Dermis microvascular lymphatic vessel endothelial cell (primary cell): ENCODE measurements at regions not wholly inside any gene's neighbourhood (a gene's known extent, or its start where the extent isn't known, plus 50 kb on each side); places are given as distances from the start of the nearest gene placed in this dataset.
"Not testable (repeated sequence)": the region's sequence is repeated elsewhere in the genome, so short reads cannot be mapped to it uniquely, and the experiment has no call there.

Source experiments
- DNase-seq, 2 donors: peaks; one replicate each; pipeline versions ENCODE4 v3.0.0 to v3.0.0-alpha.2; 2010; ENCODE audit warnings: low read depth in 2 of 2

- peak in 1 of 2 donors; percentile 46 for DNase-seq
Measured at GRCh38 chr22:19641254-19641982, 72.9 kb upstream of the SEPTIN5 start.

DNA sequence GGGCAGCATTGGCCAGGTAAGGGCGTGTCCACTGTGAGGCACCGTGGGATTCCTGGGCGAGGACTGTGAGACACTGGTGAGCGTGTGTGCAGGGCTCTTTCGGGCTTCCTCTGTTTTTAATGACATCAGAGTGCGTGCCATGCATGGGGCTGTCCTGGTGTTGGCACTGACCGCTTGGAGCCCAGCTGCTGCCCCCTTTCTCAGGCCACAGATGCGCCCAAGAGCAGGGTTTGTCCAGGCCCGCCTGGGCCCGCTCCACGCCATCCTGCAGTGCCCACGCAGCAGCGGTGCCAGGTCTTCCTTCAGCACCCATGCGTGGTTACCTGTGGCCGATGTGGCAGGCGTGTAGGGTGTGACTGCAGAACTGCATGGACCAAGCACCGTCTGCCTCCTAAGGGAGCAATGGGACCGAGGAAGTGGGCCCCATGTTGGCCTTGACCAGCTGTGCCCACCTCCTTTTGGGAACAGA lies 72.3 kb upstream of the SEPTIN5 start:
- no peak for DNase-seq

GRCh38 chr22:19643448-19644313 lies 70.6 kb upstream of the SEPTIN5 start:
- DNase-seq, result peak in 1 of 2 donors; percentile 50

DNA sequence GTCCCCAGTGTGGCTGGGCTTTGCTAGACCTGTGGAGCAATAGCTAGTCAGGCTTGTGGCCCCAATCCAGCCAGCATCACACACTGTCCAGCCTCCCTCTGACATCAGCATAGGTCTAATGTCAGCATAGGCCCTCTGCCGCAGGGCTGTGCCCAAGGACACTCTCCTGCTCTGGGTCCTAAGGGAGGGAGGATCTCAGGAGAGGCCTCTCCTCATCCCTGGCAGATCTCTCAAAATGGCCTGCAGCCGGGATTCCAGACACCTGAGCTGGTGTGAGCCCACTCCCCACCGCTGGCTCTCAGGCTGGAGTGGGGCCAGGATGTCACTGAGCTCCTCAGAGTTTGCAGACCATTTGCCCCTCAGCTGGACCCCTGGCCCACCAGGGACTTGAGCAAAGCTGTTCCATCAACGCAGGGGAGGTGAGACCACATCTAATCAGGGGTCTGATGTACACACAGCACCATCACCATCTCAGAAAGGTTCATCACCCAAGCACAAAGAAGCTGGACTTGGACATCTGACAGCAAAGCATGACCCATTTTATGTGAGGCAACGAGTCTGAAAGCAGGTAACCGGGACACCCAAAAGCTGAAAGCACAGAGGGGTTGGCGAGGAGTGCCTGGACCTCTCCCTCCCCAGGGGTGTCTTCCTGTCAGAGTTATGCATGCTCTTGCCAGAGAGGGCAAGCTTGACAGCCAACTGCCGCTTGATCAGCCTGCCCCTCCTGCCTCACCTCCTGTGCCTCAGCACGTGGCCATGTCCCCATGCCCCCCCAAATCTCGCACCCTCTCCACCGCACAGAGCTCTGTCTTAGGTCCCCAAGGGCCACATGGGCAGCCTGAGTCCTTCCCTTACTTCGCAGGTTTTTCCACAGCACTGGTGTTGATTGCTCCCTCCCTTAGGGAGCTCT lies 69.7 kb upstream of the SEPTIN5 start:
- no peak for DNase-seq

GRCh38 chr22:19645391-19645790 lies 68.9 kb upstream of the SEPTIN5 start:
- DNase-seq, result no peak

GRCh38 chr22:19645905-19646304 lies 68.4 kb upstream of the SEPTIN5 start:
- DNase-seq, result no peak

DNA sequence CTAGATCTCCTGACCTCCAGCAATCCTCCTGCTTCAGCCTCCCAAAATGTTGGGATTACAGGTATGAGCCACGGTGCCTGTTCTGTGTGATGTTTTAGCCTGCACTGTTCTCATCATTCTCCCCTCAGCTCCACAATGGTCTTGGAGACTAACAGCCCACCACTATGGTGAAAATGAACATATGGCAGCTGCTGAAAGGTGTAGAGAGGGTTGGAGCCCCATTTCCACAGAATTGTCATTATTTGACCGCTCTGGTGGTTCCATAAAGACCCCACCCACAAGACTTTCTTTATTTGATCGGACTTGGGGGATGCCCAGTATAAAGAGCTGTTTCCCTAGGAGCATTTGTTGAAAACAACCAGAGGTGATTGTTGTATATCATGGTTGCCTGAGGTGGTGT lies 67.9 kb upstream of the SEPTIN5 start:
- DNase-seq, result no peak

DNA sequence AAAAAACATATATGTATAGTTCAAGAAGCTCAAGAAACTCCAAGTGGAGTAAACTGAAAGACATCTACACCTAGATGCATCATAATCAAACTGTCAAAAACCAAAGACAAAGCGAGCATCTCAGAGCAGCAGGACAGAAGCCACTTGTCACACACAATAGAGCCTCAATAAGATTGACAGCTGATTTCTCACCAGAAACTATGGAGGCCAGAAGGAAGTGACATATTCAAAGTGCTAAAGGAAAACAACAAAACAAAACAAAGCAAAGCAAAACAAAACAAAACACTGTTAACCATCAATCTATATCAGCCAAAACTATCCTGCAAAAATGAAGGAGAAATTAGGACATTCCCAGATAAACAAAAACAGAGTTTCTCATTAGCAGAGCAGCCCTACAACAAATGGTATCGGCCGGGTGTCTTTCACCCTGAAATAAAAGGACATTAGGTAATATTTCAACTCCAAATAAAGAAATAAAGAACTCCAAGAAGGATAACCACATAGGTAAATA lies 65.8 kb upstream of the SEPTIN5 start:
- no peak for DNase-seq

- no peak for DNase-seq
Measured at GRCh38 chr22:19652316-19652715, 62.0 kb upstream of the SEPTIN5 start.

DNA sequence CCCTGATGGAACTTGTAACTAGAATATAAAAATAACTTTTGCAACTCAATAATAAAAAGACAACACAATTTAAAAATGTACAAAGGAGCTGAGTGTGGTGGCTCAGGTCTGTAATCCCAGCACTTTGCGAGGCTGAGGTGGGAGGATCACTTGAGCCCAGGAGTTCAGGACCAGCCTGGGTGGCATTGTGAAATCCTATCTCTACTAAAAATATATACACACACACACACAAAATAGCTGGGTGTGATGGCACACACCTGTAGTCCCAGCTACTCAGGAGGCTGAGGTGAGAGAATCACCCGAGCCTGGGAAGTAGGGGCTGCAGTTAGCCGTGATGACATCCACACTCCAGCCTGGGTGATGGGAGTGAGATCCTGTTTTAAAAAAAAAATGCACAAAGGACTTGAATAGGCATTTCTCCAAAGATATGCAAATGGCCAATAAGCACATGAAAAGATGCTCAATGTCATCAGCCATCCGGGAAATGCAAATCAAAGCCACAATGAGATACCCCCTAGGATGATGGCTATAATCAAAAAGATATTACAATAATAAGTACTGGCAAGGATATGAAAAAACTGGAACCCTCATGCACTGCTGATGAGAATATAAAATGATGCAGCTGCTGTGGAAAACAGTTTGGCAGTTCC lies 59.8 kb upstream of the SEPTIN5 start:
- DNase-seq, result no peak

DNA sequence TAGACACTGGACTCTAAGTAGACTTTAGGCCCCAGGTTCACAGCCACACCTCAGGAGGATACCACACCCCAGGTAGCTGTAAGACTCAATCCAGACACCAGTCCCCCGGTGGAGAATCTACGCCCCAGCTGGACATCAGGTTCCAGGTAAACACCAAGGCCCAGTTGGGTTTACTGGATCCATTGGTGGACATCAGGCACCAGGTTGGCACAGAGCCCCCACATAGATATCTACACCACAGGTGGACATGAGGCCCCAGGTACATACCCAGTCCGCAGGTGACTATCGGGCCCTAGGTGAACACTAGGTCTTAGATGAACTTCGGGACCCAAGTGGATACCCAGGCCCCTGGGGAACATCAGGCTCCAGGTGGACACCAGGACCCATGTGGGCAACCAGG lies 58.9 kb upstream of the SEPTIN5 start:
- DNase-seq, result no peak

DNA sequence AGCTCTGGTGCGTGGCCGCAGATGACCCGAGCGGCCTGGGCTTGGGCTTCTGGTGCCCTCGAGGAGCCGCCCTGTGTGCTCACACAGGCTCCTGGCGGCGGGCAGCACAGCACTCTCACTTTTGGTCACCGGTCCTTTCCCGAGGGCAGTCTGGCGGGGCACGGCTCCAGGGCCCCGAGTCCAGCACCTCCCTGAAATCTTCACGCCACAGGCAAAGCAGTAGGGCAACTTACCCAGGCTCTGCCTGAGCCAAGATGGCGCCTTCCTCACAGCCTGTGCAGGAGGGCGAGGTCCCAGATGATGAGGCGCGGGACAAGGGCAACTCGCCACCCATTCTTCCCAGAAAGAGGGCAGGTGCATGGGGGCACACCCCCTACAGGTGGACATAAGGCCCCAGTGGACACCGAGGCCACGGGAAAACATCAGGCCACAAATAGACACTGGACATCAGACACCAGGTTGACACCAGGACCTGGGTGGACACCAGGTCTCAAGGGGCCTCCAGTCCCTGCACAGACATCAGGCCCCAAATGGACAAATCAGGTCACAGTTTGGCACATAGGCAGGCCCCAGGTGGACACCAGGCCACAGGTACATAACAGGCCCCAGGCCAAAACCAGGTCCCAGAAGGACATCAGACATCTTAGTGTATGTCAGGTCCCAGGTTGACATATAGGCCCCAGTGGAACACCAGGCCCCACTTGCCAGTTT lies 57.6 kb upstream of the SEPTIN5 start:
- no peak for DNase-seq

GRCh38 chr22:19657252-19658056 lies 56.8 kb upstream of the SEPTIN5 start:
- DNase-seq, result no peak

DNA sequence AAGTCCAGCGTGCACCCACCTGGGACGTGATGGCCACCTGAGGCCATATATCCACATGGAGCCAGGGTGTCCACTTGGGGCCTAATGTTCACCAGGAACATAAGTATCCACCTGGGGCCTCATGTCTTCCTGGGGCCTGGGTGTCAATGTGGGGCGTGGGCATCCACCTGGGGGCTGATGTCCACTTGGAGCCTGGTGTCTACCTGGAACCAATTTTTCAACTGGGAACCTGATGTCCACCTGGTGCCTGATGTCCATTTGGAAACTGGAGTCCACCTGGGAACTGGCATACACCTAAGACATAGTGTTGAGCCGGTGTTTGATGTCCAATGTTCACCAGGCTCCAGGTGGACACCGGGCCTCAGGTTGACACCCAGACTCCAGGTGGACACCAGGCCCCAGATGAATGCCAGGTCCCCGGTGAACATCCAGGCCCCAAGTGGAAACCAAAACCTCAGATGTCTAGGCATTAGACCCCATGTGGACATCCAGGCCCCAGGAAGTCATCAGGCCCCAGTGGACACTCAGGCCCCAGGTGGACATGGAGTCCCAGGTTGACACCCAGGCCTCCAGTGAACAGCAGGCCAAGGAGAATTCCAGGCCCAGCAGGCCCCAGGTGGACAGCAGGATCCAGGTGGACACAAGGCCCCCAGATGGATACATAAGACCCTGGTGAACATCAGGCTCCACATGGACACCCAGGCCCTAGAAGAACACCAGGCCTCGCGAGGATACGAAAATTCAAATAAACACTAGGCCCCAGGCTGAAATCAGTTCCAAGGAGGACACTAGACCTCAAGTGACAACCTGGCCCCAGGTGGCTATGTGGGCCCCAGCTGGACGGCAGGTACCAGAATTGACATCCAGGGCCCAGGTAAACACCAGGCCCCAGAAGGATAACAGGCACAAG lies 56.0 kb upstream of the SEPTIN5 start:
- DNase-seq, result no peak

DNA sequence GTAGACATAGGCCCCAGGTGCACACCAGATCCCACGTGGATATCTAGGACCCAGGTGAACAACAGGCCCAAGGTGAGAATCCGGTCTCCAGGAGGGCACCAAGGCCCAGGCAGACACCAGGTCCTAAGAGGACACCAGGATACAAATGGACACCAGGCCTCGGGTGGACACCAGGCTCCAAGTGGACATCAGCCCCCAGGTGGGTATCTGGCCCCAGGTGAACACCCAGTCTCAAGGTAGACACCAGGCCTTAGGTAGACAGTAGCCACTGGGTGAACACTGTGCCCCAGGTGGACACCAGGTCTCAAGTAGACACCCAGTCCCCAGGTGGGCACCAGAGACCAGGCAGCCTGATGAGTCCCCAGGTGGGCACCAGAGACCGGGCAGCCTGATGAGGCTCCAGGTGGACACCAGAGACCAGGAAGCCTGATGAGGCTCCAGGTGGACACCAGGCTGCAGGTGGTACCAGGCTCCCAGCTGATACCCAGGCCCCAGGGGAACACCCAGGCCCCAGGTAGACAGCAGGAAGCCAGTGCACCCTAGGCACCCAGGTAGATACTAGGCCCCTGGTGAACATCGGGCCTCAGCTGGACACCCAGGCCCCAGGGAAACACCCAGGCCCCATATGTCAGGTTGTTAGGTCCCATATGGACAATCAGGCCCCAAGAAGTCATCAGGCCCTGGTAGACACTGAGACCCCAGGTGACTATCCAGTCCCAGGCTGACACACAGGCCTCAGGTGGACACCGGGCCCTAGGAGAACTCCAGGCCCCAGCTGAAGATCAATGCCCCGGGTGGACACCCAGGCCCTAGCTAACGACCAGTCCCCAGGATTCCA lies 55.1 kb upstream of the SEPTIN5 start:
- no peak for DNase-seq

DNA sequence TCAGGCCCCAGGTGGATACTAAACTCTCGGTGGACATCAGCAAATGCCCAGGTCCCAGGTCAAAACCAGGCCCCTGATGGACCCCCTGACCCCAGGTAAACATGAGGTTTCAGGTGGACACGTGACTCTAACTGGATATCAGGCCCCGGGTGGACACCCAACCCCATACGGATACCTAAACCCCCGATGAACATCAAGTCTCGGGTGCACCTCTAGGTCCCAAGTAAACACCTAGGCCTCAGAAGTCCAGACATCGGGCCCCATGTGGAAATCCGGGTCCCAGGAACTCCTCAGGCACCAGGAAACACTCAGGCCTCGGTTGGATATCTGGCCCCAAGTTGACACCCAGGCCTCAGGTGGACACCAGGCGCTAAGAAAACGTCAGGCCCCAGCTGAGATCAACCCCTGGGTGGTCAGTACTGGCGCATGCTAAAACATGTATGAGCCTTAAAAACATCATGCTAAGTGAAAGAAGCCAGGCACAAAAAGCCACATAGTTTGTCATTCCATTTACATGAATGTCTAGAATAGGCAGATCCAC lies 54.4 kb upstream of the SEPTIN5 start:
- DNase-seq, result no peak

DNA sequence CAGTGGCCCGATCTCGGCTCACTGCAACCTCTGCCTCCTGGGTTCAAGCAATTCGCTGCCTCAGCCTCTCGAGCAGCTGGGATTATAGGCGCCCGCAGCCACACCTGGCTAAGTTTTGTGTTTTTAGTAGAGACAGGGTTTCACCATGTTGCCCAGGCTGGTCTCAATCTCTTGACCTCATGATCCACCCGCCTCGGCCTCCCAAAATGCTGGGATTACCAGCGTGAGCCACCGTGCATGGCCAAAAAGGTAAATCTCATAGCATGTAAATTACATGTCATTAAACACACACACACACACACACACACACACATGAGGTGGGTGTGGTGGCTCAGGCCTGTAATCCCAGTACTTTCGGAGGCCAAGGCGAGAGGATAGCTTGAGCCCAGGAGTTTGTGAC lies 53.7 kb upstream of the SEPTIN5 start:
- DNase-seq, result not testable (repeated sequence)
